GM12874 (cell line): ENCODE measurements at regions not wholly inside any gene's neighbourhood (a gene's known extent, or its start where the extent isn't known, plus 50 kb on each side); places are given as distances from the start of the nearest gene placed in this dataset.

Experiments
- TF ChIP-seq, protein P1 (sequence below): IDR thresholded peaks from 2 replicates; pipeline ENCODE4 v1.5.1; 2011; ENCODE audit warnings: low read depth, mild to moderate bottlenecking, control low read depth, low read length, moderate library complexity; ENCODE audit not compliant: insufficient read depth

DNA sequence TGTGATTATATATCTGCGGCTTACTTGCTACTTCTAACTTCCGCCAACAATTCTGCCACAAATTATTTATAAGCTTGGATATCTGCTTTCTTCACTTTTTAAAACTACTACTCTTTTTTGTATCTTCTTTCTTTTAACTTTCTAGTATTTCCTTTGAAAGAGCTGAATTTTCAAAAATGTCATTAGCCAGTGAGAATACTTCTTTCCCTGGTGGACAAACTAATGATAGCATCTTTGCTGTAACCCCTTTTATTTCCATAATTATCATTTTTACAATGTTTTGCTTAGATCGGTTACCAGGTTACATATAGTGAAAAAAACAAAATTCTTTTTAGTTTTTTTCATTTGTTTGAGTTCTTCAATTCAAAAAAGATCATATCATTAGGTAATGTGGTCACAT is 355.9 kb upstream of the ADGRL4 start:
- TF ChIP-seq, protein P1, sequence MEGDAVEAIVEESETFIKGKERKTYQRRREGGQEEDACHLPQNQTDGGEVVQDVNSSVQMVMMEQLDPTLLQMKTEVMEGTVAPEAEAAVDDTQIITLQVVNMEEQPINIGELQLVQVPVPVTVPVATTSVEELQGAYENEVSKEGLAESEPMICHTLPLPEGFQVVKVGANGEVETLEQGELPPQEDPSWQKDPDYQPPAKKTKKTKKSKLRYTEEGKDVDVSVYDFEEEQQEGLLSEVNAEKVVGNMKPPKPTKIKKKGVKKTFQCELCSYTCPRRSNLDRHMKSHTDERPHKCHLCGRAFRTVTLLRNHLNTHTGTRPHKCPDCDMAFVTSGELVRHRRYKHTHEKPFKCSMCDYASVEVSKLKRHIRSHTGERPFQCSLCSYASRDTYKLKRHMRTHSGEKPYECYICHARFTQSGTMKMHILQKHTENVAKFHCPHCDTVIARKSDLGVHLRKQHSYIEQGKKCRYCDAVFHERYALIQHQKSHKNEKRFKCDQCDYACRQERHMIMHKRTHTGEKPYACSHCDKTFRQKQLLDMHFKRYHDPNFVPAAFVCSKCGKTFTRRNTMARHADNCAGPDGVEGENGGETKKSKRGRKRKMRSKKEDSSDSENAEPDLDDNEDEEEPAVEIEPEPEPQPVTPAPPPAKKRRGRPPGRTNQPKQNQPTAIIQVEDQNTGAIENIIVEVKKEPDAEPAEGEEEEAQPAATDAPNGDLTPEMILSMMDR: no peak

DNA sequence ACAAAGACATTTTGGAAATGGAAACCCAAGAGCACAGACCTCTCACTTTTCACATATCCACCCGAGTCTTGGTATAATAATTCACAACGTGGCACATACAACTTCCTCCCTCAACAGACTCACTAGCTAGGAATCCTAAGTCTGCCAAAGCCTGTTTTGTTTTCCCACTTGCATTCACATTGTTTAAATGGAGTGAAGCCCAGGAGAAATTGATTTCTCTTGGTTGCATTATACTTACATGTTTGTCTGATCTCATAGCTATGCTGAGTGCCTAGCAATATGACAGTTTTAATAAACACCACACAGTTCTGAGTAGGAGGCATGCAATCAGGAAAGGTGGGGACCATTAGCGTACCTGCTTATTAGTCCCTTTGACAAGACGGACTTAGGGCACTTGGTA is 348.6 kb upstream of the ADGRL4 start:
- TF ChIP-seq, protein P1: no peak

DNA sequence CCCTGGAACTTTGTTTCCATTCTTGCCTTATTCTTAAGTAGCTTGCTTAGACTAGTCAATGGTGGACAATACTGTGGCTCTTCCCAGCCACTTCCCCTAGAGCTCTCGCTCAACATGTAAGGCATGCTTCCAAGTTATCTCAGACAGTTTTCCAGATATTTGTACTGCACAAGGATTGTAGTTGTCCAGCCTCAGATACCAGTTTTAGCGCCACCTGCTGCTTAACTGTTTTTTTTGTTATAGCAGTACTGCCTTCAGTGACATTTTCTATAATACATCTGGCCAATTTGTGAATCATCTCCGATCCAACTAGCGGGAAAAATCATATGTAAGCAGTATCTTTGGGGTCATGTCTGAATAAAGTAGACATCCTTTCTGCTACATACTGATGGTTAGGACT is 346.7 kb upstream of the ADGRL4 start:
- TF ChIP-seq, protein P1: peak; percentile 31; the same call in 1 of the 2 replicates

DNA sequence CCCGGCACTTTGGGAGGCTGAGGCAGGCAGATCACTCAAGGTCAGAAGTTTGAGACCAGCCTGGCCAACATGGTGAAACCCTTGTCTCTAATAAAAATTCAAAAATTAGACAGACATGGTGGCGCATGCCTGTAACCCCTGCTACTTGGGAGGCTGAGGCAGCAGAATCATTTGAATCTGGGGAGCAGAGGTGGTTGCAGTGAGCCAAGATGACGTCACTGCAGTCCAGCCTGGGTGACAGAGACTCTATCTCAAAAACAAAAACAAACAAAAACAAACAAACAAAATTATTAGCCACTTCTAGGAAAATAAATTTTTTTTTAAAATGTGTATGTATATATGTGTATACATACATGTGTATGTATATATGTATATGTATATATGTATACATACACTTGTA is 320.3 kb upstream of the ADGRL4 start:
- TF ChIP-seq, protein P1: no peak

DNA sequence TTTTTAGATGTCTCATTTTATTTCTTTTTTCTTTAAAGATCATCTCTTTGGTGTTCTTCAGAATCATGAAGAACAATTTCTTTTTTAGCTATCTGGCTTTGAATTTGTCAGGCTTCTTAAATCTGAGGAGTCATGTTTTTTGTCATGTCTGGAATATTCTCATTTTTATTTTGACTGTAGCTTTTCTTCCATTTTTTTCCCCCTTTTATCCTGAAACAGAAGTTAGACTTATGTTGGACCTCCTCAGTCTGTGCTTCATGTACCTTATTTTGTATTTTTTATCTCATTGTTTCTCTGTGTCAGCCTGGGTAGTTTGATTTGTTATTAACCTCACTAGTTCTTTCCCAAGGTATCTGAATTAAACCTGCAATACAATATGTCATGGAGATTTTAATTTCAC is 319.2 kb upstream of the ADGRL4 start:
- TF ChIP-seq, protein P1: no peak

DNA sequence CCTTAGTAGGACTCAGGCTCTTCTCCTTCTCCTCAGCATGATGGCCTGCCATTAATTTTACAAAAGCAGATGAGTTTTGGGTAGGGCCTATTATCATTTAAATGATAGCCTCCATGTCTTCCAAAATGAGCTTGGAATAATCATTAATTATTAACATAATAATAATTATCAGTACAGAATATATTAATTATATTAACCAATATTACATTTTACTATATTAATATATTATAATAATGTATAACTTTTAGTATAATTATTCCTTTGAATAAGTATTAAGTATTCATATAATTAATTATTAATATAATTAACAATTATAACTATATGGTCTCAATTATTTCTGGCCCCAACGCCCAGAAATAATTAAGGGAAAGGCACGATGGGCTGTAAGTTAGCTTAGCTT is 318.6 kb upstream of the ADGRL4 start:
- TF ChIP-seq, protein P1: no peak

DNA sequence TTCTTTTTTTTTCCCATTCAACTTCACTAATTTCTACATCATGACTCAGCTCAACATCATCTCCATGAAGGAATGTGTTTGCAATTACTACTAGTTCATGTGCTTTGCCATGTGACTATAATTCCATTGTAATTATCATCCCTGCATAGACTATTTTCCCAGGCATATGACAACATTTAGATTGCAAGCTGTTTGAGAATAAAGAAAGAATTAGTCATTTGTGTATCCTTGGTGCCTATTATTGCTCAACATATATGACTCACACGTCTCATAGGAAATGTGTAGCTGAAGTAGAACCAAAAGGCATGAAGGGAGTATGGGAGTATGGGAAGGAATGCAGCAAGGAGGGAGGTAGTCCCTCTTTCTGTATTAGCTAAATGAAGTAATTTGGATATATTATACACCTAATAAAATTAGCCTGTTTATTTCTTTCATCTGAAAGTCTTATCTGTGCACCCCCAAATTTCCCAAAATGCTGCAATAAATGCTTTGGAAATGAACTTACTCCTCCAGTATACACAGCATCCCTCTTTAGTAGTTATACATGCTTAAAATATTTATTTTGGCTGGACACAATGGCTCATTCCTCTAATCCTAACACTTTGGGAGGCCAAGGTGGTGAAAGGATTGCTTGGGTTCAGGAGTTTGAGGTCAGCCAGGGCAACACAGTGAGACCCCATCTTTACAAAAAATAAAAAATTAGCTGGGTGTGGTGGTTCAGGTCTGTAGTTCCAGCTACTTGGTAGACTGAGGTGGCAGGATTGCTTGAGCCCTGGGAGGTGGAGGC is 316.9 kb upstream of the ADGRL4 start:
- TF ChIP-seq, protein P1: no peak
